Neural cell (in vitro differentiated cells): ENCODE measurements at regions not wholly inside any gene's neighbourhood (a gene's known extent, or its start where the extent isn't known, plus 50 kb on each side); places are given as distances from the start of the nearest gene placed in this dataset.

Experiments used
- H2AFZ ChIP-seq: fragments of 200-600, 300-800 bp; sonication (generic), shearing (Covaris generic); 2 replicates; pipeline ENCODE4 v1.6.0; 2014; ENCODE audit warnings: low read depth, mild to moderate bottlenecking, antibody characterized with exemption, low read length, moderate library complexity
- H3F3A ChIP-seq: fragments of 200-600 bp; shearing (Covaris generic); 2 replicates; pipeline ENCODE4 v1.6.1; 2016; ENCODE audit warnings: mild to moderate bottlenecking, moderate library complexity, mixed read lengths, antibody characterized with exemption, low read length; ENCODE audit not compliant: insufficient read depth, poor library complexity, severe bottlenecking
- H3K27ac ChIP-seq: fragments of 200-600, 300-800 bp; sonication (generic), shearing (Covaris generic); 2 replicates; pipeline ENCODE4 v1.5.1; 2014; ENCODE audit warnings: mild to moderate bottlenecking, low read length, moderate library complexity
- H3K27me3 ChIP-seq: fragments of 300-800, 200-600 bp; sonication (generic), shearing (Covaris generic); 2 replicates; pipeline ENCODE4 v1.6.0; 2014; ENCODE audit warnings: mild to moderate bottlenecking, low read depth, low read length, moderate library complexity; ENCODE audit not compliant: insufficient read depth
- H3K36me3 ChIP-seq: fragments of 300-800, 200-600 bp; sonication (generic), shearing (Covaris generic); 2 replicates; pipeline ENCODE4 v1.5.1; 2014; ENCODE audit warnings: mild to moderate bottlenecking, antibody characterized with exemption, low read length, moderate library complexity; ENCODE audit not compliant: insufficient read depth
- H3K4me2 ChIP-seq: fragments of 300-800, 200-600 bp; sonication (generic), shearing (Covaris generic); 2 replicates; pipeline ENCODE4 v1.6.0; 2014; ENCODE audit warnings: mild to moderate bottlenecking, low read length
- H3K4me3 ChIP-seq: fragments of 300-800, 200-600 bp; sonication (generic), shearing (Covaris generic); 2 replicates; pipeline ENCODE4 v1.5.1; 2014; ENCODE audit warnings: mild to moderate bottlenecking, low read length, moderate library complexity
- H3K79me2 ChIP-seq: fragments of 200-600 bp; shearing (Covaris generic); replicated peaks from 2 replicates; pipeline ENCODE4 v1.6.0; 2014; ENCODE audit warnings: mild to moderate bottlenecking, low read length, moderate library complexity; ENCODE audit not compliant: insufficient read depth
- H3K9ac ChIP-seq: fragments of 300-800, 200-600 bp; sonication (generic), shearing (Covaris generic); 2 replicates; pipeline ENCODE4 v1.6.1; 2016; ENCODE audit warnings: mild to moderate bottlenecking, low read length, mixed read lengths
- H3K9me2 ChIP-seq: fragments of 200-600 bp; shearing (Covaris generic); 2 replicates; pipeline ENCODE4 v1.6.1; 2016; ENCODE audit warnings: mild to moderate bottlenecking, low read length, mixed read lengths; ENCODE audit not compliant: insufficient read depth
- H3K9me3 ChIP-seq: fragments of 200-600, 300-800 bp; sonication (generic), shearing (Covaris generic); 2 replicates; pipeline ENCODE4 v1.6.1; 2016; ENCODE audit warnings: mild to moderate bottlenecking, mixed run types, low read length, moderate library complexity, mixed read lengths
- H4K20me1 ChIP-seq: fragments of 200-600 bp; shearing (Covaris generic); 2 replicates; pipeline ENCODE4 v1.6.1; 2016; ENCODE audit warnings: mild to moderate bottlenecking, mixed run types; ENCODE audit not compliant: insufficient read depth
- CTCF ChIP-seq: fragments of 450-650 bp; IDR thresholded peaks from 2 replicates; pipeline ENCODE4 v1.5.1; 2014; ENCODE audit warnings: antibody characterized with exemption, mild to moderate bottlenecking, moderate library complexity; ENCODE audit not compliant: poor library complexity, severe bottlenecking
- EP300 ChIP-seq: fragments of 450-650 bp; conservative IDR thresholded peaks from 2 replicates; pipeline ENCODE4 v1.6.1; 2014; ENCODE audit warnings: antibody characterized with exemption, mild to moderate bottlenecking, moderate library complexity; ENCODE audit not compliant: poor library complexity, severe bottlenecking
- EZH2 ChIP-seq: fragments of 200-600, 300-800 bp; shearing (Covaris generic), sonication (generic); IDR thresholded peaks from 2 replicates; pipeline ENCODE4 v1.6.1; 2014; ENCODE audit warnings: antibody characterized with exemption, low read length, borderline replicate concordance, mild to moderate bottlenecking; ENCODE audit not compliant: insufficient read depth, poor library complexity, severe bottlenecking
- MXI1 ChIP-seq: fragments of 450-650 bp; conservative IDR thresholded peaks from 2 replicates; pipeline ENCODE4 v1.6.1; 2014; ENCODE audit warnings: antibody characterized with exemption, mild to moderate bottlenecking; ENCODE audit not compliant: poor library complexity, severe bottlenecking
- POLR2AphosphoS5 ChIP-seq: IDR thresholded peaks from 2 replicates; pipeline ENCODE4 v1.6.1; 2012
- RAD21 ChIP-seq: fragments of 450-650 bp; conservative IDR thresholded peaks from 2 replicates; pipeline ENCODE4 v1.6.1; 2014; ENCODE audit warnings: antibody characterized with exemption, mild to moderate bottlenecking, moderate library complexity
- REST ChIP-seq: IDR thresholded peaks from 2 replicates; pipeline ENCODE4 v1.6.1; 2012; ENCODE audit warnings: borderline replicate concordance
- SMC3 ChIP-seq: fragments of 450-650 bp; conservative IDR thresholded peaks from 2 replicates; pipeline ENCODE4 v1.6.1; 2014; ENCODE audit warnings: antibody characterized with exemption, mild to moderate bottlenecking, moderate library complexity; ENCODE audit not compliant: poor library complexity
- TAF1 ChIP-seq: IDR thresholded peaks from 2 replicates; pipeline ENCODE4 v1.6.1; 2012; ENCODE audit warnings: low read depth

GRCh38 chr5:145236983-145237382, 598.2 kb downstream of the PRELID2 start:
- H3K9ac ChIP-seq = no peak overlapping the region
- H3K27me3 ChIP-seq = no peaks in the 10 kb centered on the region
- no peaks in the 10 kb centered on the region for H3K9me3 ChIP-seq
- no peaks in the 10 kb centered on the region for H4K20me1 ChIP-seq
- no peak overlapping the region for H2AFZ ChIP-seq
- H3K4me2 ChIP-seq = no peak overlapping the region
- H3K9me2 ChIP-seq = no peaks in the 10 kb centered on the region
- H3K36me3 ChIP-seq = no peaks in the 10 kb centered on the region
- no peaks in the 10 kb centered on the region for H3F3A ChIP-seq
- no peak overlapping the region for H3K4me3 ChIP-seq
- H3K79me2 ChIP-seq = no peaks in the 10 kb centered on the region
- TF ChIP-seq TAF1 = no peak
- no peak for TF ChIP-seq REST
- no peak for TF ChIP-seq POLR2AphosphoS5
- no peak for TF ChIP-seq EZH2
- TF ChIP-seq CTCF = no peak
- TF ChIP-seq EP300 = no peak
- no peak for TF ChIP-seq RAD21
- no peak for TF ChIP-seq SMC3
- no peak for TF ChIP-seq MXI1
- H3K27ac ChIP-seq = no peak overlapping the region

DNA sequence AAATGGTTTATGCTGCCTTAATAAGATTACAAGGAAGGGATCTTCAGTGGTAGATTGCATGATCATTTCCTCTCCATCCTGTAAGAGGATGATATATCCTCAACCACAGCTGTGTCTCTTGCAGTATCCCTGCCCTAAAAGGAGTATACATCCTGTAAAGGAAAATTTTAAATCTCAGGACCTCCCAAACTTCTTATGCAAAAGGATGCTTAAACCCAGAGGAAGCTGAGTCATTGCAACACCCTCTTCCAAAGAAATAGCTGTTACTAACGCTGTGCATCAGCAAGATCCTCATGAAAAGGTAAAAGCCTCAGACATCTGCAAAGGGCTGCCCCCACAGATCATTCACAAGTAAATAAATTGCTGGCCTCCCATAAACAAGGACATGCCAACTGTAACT, 599.0 kb downstream of the PRELID2 start:
- Histone ChIP-seq H3K27me3 (no peaks in the 10 kb centered on the region), H3F3A (no peaks in the 10 kb centered on the region), H3K9ac (no peak overlapping the region), H3K4me2 (no peak overlapping the region), H3K36me3 (no peaks in the 10 kb centered on the region), H4K20me1 (no peaks in the 10 kb centered on the region), H3K9me3 (no peaks in the 10 kb centered on the region), H3K4me3 (no peak overlapping the region), H2AFZ (no peak overlapping the region), H3K9me2 (no peaks in the 10 kb centered on the region), H3K79me2 (no peaks in the 10 kb centered on the region), H3K27ac (no peak overlapping the region)
- TF ChIP-seq RAD21 = no peak
- TF ChIP-seq POLR2AphosphoS5 = no peak
- TF ChIP-seq REST = no peak
- TF ChIP-seq SMC3 = no peak
- TF ChIP-seq TAF1 = no peak
- TF ChIP-seq CTCF = no peak
- TF ChIP-seq EZH2 = no peak
- no peak for TF ChIP-seq MXI1
- TF ChIP-seq EP300 = no peak
